Esophagus squamous epithelium (tissue), 4 donors: ENCODE measurements at regions not wholly inside any gene's neighbourhood (a gene's known extent, or its start where the extent isn't known, plus 50 kb on each side); places are given as distances from the start of the nearest gene placed in this dataset.

Source experiments
- POLR2A ChIP-seq, 4 donors: fragments of 450-650 bp; IDR thresholded peaks; one replicate each; pipeline ENCODE4 v1.6.1; 2017; ENCODE audit warnings: antibody characterized with exemption in 4 of 4, mild to moderate bottlenecking in 4 of 4, moderate library complexity in 3 of 4
- TF ChIP-seq, protein P1 (sequence below), 6 experiments: fragments of 450-650 bp in 4 of 6; fragments of 200-600 bp in 2 of 6; sonication (generic) in 2 of 6; IDR thresholded peaks; one replicate each; pipeline ENCODE4 v1.5.1; 2016 to 2019; ENCODE audit warnings: antibody characterized with exemption in 6 of 6, mild to moderate bottlenecking in 4 of 6, moderate library complexity in 4 of 6

DNA sequence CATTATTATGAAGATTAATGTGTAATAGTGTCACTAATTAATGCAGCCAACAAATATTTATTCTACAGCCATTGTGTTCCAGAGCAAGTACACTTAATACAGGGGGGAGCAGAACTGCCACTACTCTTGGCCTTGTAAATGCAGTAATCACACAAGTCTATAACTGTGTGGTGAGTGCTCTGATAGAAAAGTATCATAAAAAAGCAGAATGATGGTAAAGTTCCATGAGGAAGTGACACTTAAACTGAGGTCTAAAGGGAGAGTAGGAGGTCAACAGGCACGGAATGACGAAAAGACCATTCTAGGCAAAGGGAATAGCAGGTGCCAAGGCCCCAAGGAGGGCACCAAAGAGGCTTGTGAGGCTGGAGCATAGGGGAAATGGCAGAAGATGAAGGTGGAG, 142.9 kb downstream of the OSTF1 start:
- TF ChIP-seq, protein P1, sequence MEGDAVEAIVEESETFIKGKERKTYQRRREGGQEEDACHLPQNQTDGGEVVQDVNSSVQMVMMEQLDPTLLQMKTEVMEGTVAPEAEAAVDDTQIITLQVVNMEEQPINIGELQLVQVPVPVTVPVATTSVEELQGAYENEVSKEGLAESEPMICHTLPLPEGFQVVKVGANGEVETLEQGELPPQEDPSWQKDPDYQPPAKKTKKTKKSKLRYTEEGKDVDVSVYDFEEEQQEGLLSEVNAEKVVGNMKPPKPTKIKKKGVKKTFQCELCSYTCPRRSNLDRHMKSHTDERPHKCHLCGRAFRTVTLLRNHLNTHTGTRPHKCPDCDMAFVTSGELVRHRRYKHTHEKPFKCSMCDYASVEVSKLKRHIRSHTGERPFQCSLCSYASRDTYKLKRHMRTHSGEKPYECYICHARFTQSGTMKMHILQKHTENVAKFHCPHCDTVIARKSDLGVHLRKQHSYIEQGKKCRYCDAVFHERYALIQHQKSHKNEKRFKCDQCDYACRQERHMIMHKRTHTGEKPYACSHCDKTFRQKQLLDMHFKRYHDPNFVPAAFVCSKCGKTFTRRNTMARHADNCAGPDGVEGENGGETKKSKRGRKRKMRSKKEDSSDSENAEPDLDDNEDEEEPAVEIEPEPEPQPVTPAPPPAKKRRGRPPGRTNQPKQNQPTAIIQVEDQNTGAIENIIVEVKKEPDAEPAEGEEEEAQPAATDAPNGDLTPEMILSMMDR (IDR thresholded peaks at IDR 0.05): no peak
- TF ChIP-seq POLR2A (IDR thresholded peaks at IDR 0.05): no peak
